Islet of Langerhans (tissue), 1 donor: ENCODE measurements at regions not wholly inside any gene's neighbourhood (a gene's known extent, or its start where the extent isn't known, plus 50 kb on each side); places are given as distances from the start of the nearest gene placed in this dataset.
"Not testable (repeated sequence)": the region's sequence is repeated elsewhere in the genome, so short reads cannot be mapped to it uniquely, and the experiment has no call there.

Experiments
- FAIRE-seq: peaks from one replicate; lab custom pipeline; 2011; peaks lifted over from hg19 to GRCh38; lab: Jason Lieb, UNC

DNA sequence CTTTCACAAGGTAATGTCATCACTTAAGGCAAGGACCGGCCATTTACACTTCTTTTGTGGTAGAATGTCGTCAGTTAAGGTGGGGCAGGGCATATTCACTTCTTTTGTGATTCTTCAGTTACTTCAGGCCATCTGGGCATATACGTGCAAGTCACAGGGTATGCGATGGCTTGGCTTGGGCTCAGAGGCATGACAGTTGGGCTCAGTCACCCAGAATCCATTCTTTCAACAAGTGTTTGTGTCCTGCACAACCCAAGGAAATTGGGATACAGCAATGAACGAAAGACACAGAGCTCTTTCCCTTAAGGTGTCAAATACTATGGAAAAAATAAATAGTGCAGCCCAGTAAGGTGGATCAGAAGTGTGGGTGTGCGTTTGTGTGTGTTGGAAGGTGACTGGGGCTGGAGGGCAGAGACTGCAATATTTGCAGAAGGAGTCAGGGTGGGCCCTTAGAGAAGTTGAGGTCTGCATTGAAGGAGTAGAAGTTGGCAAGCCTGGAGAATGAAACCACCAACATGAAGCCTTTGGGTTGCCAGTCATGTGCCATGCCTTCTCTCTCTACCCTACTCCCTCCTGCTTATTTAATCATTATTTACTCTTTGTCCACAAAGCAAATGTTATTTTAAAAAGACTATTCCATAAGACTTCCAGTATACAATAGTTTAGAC is 222.8 kb upstream of the PRKCQ start:
- no peak for FAIRE-seq

DNA sequence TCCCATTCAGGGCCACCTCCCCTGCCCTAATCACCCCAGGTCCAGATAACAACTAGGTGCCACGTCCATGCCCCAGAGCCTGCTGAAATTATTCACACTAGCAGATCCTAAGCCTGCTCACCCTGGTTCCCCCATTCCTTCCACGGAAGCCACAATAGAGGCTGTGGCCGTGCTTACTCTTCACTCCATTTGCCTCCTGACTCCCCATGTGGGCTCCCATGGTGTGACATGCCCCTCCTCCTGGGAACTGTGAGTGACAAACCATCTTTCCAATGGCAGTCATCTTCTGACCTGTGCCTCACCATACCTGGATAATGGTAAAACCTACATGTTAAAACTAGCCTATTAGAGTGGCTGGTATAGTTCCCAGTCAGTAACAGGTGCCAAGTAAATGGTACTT is 216.2 kb upstream of the PRKCQ start:
- no peak for FAIRE-seq

- FAIRE-seq = no peak
Observed at GRCh38 chr10:6795541-6795940, 215.5 kb upstream of the PRKCQ start.

DNA sequence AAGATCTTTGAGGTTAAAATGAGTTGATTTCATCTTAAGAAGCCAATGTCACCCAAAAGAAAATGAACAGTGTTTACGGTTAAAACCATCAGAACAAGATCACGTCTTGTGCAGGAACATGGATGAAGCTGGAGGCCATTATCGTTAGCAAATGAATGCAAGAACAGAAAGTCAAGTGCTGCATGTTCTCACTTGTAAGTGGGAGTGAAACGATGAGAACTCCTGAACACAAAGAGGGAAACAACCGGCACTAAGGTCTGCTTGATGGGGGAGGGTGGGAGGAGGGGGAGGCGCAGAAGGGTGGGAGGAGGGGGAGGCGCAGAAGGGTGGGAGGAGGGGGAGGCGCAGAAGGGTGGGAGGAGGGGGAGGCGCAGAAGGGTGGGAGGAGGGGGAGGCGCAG is 214.8 kb upstream of the PRKCQ start:
- FAIRE-seq = not testable (repeated sequence)

DNA sequence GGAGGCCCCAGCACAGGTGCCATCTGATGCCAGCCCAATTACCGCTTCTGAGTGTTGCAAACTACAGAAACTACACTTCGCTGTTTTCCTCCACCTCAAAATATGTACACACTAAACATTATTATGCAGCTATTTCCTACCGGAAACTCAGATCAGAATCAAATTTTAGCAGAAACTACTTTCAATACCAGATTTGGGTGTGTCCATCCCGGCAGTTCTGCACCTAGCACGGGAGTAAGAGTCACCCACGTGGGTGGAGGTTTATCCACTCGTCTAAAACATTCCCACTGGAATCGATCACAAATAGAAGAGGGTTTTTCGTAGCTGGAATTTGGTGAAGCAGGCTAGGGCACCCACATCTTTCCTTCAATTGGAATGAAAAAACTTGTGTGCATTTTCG is 214.4 kb upstream of the PRKCQ start:
- no peak for FAIRE-seq

GRCh38 chr10:6788731-6789130 is 208.7 kb upstream of the PRKCQ start:
- no peak for FAIRE-seq

- no peak for FAIRE-seq
Observed at GRCh38 chr10:6788231-6788630, 208.2 kb upstream of the PRKCQ start.

- FAIRE-seq = no peak
Observed at GRCh38 chr10:6787718-6788117, 207.6 kb upstream of the PRKCQ start.

DNA sequence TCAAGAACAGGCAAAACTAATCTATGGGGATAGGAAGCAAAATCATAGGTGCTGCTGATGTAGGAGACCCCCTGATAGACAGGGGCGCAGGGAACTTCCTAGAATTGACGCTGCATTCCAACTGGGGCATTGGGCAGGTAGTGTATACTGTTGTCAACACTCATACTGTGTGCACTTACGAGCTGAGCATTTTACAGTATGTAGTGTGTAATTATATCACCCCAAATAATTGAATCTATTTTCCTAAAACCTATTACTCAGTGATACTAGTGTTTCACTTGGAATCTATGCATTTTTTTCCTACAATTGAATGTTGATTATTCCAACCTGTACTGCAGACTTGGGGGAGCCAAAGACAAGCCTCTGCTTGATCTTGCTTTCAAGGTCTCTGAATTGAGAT is 207.0 kb upstream of the PRKCQ start:
- no peak for FAIRE-seq

DNA sequence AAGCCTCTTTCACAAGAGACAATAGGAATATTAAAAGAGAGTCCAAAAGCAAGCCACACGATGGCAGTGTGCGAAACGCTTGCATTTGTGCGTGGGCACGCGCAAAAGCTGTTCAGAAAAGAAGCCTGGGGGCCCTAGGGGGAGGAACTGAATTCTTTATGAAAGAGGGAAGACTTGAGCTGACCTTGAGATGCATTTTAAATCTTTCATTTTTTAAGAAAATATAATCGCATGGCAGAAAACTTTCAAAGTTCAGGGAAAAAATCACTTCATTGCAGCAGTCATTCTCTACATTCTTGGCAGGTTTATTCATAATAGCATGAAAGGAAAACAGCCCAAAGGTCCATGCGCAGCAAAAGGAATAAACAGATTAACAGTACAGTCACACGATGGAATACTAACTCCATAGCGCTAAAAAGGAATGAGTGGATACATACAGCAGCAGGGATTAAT is 206.5 kb upstream of the PRKCQ start:
- FAIRE-seq = no peak

DNA sequence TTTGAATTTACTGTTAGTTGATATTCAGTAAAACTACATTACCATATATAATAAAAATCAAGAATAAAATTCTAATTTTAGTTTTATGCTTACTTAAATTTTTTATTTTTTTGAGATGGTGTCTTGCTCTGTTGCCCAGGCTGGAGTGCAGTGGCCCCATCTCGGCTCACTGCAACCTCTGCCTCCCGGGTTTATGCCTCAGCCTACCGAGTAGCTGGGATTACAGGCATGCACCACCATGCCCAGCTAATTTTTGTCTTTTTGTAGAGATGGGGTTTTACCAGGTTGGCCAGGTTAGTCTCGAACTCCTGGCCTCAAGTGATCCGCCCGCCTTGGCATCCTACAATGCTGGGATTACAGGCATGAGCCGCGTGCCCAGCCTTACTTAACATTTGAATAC is 204.4 kb upstream of the PRKCQ start:
- FAIRE-seq = not testable (repeated sequence)

GRCh38 chr10:6783471-6783870 is 203.4 kb upstream of the PRKCQ start:
- no peak for FAIRE-seq

- no peak for FAIRE-seq
Observed at GRCh38 chr10:6782378-6782777, 202.3 kb upstream of the PRKCQ start.

DNA sequence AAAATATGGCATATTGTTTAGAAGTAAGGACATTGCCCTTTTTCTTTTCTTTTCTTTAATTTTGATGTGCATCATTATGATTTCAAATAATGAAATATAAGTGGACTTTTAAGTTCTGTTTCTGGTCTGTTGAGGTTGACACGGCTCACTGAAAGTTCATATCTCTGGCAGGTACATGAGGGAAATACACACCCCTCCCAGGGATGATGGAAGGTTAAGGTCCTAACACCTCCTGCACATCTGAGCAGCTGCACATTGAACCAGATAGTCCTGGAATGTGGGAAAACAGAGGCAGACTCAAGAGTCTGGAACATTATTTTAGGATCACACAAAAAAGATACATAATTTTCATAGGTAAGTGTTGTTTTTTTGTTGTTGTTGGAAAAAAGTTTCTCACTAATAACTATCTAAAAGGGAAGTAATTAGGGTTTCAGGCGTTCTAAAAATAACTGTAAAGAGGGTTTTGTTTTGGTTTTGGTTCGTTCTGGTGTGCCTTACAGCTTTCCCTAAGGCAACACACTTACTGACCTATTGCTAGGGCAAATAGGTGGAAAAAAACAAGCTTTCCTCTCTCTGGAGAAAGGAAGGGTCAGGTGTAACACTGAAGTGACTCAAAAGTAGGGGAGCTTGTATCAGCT is 201.2 kb upstream of the PRKCQ start:
- FAIRE-seq = no peak

DNA sequence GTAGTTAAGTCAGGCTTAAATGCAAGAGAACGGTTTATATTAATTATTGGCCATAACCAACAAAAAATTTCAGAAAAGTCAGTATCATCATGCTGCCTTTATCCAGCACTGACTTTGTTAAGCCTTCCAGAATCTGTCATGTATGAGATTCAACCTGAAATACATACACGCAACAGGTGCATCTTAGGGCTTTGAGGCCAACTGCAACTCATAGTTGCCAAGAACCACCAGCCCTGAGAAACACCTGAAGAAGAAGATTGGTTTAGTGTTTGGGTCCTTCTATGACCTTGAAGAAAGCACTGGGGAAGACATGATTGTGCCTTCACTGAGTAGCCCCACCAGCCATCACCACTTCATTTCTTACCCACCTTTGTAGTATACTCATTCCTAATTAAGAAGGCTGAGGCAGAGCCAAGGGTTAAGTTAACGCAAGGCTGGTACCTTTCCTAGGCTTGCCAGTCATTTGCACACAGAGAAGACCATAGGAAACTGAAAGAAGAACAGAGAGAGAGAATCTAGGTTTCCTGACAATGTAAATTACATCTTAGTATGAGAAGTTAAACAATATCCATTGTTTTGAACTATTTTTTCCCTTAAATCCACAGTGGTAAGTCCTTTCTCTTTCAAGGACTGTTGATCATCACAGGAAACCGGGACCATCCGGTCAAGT is 200.1 kb upstream of the PRKCQ start:
- FAIRE-seq = no peak

- FAIRE-seq = no peak
Observed at GRCh38 chr10:6778992-6779701, 199.1 kb upstream of the PRKCQ start.

- no peak for FAIRE-seq
Observed at GRCh38 chr10:6776170-6776569, 196.1 kb upstream of the PRKCQ start.

DNA sequence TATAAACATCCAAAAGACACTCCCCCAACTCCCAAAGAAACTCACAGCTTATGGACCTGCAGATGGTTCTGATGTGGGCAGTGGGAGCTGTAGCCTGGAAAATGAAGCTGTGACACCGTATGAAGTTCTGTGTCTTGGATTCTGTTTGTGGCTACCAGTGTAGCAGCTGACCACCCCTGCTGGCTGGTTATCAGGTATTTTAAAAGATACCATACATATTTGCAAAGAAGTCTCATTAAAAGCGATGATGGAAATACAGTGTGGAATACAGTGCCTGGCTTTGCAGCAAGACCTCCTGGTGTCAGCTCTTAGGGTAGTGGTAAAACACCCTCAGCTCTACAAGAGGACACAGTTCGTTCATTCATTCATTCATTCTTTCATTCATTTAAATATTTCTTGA is 194.3 kb upstream of the PRKCQ start:
- no peak for FAIRE-seq

GRCh38 chr10:6771331-6771730 is 191.3 kb upstream of the PRKCQ start:
- no peak for FAIRE-seq

DNA sequence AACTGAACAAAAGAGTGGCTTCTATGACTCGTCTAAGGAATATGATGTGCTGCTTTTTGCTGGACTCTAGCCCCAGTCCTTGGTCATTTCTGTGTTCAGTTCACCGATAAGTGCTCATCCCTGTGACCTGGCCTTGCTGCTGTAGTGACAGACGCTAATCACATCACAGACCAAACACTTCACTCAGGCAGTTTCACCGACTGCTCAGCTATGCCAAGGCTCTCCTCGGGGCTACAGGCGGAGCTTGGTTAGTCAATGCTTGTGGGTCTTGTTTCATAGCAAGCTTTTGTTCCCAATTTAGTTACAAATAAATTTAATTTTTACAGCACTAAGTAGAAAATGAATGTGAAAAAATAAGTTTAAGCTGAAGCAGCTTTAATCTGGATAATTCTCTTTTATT is 190.8 kb upstream of the PRKCQ start:
- no peak for FAIRE-seq

DNA sequence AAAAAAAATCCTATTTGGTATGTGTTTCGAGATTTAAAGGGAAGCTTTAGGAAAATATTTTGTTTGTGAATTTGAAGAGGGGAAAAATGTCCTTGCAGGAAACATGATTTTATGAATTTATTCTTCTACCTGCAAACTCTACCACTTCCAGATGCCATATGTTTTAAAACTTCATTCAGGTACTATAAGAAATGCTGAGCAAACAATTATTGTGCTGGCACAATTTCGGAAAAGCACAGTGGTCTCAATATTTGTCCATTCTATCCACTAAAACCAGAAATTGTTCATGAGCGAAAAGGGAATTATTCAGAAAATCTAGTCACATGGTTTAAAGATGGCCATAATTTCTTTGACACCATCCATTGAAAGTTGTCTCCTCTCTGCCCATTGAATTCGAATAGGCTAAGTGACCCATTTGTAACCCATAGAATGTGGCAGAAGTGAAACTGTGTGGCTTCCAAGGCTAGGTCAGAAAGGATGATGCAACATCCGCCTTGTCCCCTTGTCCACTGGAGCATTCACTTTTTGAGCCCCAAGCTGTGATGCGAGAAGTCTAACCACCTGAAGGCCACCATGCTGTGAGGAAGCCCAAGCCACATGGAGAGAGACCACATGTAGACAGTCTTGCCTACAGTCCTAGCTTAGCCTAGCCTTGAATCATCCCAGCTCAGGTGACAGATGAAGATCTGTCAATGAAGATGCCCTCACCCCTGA is 189.8 kb upstream of the PRKCQ start:
- no peak for FAIRE-seq

GRCh38 chr10:6766131-6766801 is 186.2 kb upstream of the PRKCQ start:
- FAIRE-seq = no peak
